ENCODE measurements at regions not wholly inside any gene's neighbourhood (a gene's known extent, or its start where the extent isn't known, plus 50 kb on each side); places are given as distances from the start of the nearest gene placed in this dataset.

DNA sequence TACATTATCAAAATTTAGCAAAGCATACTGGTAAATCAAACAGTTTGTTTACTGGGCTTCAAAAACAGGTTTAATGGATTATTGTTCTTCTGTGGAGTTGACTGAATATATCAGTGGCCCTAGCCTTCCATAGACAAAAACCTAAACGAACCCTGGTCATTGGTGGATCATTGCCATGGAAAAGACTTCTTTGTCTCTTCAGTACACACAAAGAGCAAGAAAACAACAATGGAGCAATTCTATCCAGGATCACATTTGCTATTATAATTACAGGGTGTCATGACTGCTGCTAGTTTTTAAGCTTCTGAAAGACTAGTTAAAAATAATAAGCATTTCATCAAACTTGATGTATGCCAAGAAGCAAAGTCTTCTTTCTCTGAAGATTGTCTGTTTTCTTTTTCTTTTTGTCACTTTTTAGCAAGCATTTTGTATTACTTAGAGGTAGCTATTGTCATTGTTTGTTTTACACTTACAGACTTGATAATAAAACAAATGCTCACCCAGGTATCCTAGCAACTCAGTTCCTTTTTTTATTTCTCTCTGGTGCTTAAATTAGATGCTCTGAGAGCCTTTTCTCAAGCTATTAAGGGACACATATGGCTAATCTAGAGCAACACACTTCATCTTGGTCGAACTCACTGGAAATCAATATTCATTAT lies 1228.7 kb upstream of the DDX18 start:
- ATAC-seq (no peak), DNase-seq (ENCODE audit: low spot score in 2 of 2) (no peak)
- no peak overlapping the region for H3K27ac Mint-ChIP-seq
- no peak overlapping the region for H3K4me3 Mint-ChIP-seq
- no peaks in the 10 kb centered on the region for H3K4me1 Mint-ChIP-seq
- H3K36me3 Mint-ChIP-seq = no peaks in the 10 kb centered on the region
- peaks cover 21% of the 10 kb centered on the region for H3K9me3 Mint-ChIP-seq

DNA sequence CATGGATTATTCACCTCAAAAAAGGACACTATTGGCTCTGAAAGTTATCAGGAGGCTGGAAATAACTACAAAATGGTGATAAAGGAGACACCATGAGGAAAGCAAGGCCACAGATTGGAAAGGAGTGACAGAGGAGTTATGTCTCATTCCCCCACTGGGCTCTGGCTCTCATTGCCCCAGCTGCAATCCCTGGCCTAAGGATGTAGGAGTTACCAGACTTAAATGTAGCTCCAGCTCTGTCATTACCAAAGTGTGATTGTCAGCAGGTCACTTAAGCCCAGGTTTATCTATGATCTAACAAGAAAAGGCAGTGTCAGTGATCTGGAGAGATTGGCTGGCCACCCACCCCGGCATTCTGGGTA lies 1228.2 kb upstream of the DDX18 start:
- Mint-ChIP-seq H3K27ac (no peak overlapping the region), H3K9me3 (peaks cover 21% of the 10 kb centered on the region), H3K36me3 (no peaks in the 10 kb centered on the region), H3K4me1 (no peaks in the 10 kb centered on the region), H3K4me3 (no peak overlapping the region)
- ATAC-seq = no peak
- no peak for DNase-seq (ENCODE audit: low spot score in 2 of 2)
